Smooth muscle cell (in vitro differentiated cells): ENCODE measurements at regions not wholly inside any gene's neighbourhood (a gene's known extent, or its start where the extent isn't known, plus 50 kb on each side); places are given as distances from the start of the nearest gene placed in this dataset.
"Not testable (repeated sequence)": the region's sequence is repeated elsewhere in the genome, so short reads cannot be mapped to it uniquely, and the experiment has no call there.

Experiments
- DNase-seq: peaks from one replicate; lab custom pipeline; 2025; ENCODE audit not compliant: unreplicated experiment; lab: John Stamatoyannopoulos, UW
- H2AFZ ChIP-seq: fragments of 200-600 bp; sonication (generic); 2 replicates; pipeline ENCODE4 v1.6.0; 2016; ENCODE audit warnings: antibody characterized with exemption, low read depth, mild to moderate bottlenecking
- H3F3A ChIP-seq: fragments of 200-600 bp; sonication (generic); 2 replicates; pipeline ENCODE4 v1.6.0; 2017; ENCODE audit warnings: antibody characterized with exemption, low read depth
- H3K27ac ChIP-seq: fragments of 200-600 bp; sonication (generic); 2 replicates; pipeline ENCODE4 v1.5.1; 2016; ENCODE audit warnings: low read depth, mild to moderate bottlenecking
- H3K27me3 ChIP-seq: fragments of 200-600 bp; sonication (generic); 2 replicates; pipeline ENCODE4 v1.6.1; 2016; ENCODE audit warnings: low read depth, mild to moderate bottlenecking
- H3K36me3 ChIP-seq: fragments of 200-600 bp; sonication (generic); 2 replicates; pipeline ENCODE4 v1.5.1; 2016; ENCODE audit warnings: low read depth
- H3K4me1 ChIP-seq: fragments of 200-600 bp; sonication (generic); 2 replicates; pipeline ENCODE4 v1.5.1; 2016; ENCODE audit warnings: low read depth
- H3K4me2 ChIP-seq: fragments of 200-600 bp; sonication (generic); 2 replicates; pipeline ENCODE4 v1.6.0; 2016; ENCODE audit warnings: mild to moderate bottlenecking
- H3K4me3 ChIP-seq: fragments of 200-600 bp; sonication (generic); 2 replicates; pipeline ENCODE4 v1.5.1; 2016; ENCODE audit warnings: mild to moderate bottlenecking
- H3K79me2 ChIP-seq: fragments of 200-600 bp; sonication (generic); 2 replicates; pipeline ENCODE4 v1.6.0; 2016; ENCODE audit warnings: low read depth, mild to moderate bottlenecking
- H3K9ac ChIP-seq: fragments of 200-600 bp; sonication (generic); 2 replicates; pipeline ENCODE4 v1.6.0; 2016; ENCODE audit warnings: low read depth
- H3K9me3 ChIP-seq: fragments of 200-600 bp; sonication (generic); replicated peaks from 2 replicates; pipeline ENCODE4 v1.5.1; 2016; ENCODE audit warnings: low read depth
- H4K20me1 ChIP-seq: fragments of 200-600 bp; sonication (generic); 2 replicates; pipeline ENCODE4 v1.6.0; 2016; ENCODE audit warnings: low read depth
- WGBS: methylation state at CpG from one replicate; pipeline ENCODE4 v1.1.7; 2016; ENCODE audit warnings: low lambda C conversion rate; 5-methylcytosine and 5-hydroxymethylcytosine counted together
- TF ChIP-seq, protein P1 (sequence below): fragments of 200-600 bp; sonication (generic); IDR thresholded peaks from 2 replicates; pipeline ENCODE4 v1.5.1; 2017; ENCODE audit warnings: borderline replicate concordance, mild to moderate bottlenecking, antibody characterized with exemption; ENCODE audit not compliant: insufficient read depth, poor library complexity, severe bottlenecking

- 26% methylated on average over 5 of the region's 5 CpGs for WGBS
Observed at GRCh38 chr9:33737811-33738606, 57.4 kb upstream of the PRSS3 start.

GRCh38 chr9:33739398-33739797, 56.0 kb upstream of the PRSS3 start:
- Histone ChIP-seq H4K20me1 (no peaks in the 10 kb centered on the region), H3K4me3 (no peak overlapping the region), H3K4me1 (no peaks in the 10 kb centered on the region), H3K9me3 (no peaks in the 10 kb centered on the region), H3K9ac (no peak overlapping the region), H3K27me3 (no peaks in the 10 kb centered on the region), H3F3A (no peaks in the 10 kb centered on the region), H3K4me2 (no peak overlapping the region), H3K36me3 (no peaks in the 10 kb centered on the region), H3K79me2 (no peaks in the 10 kb centered on the region), H3K27ac (no peak overlapping the region), H2AFZ (no peak overlapping the region)
- no peak for DNase-seq
- TF ChIP-seq, protein P1, sequence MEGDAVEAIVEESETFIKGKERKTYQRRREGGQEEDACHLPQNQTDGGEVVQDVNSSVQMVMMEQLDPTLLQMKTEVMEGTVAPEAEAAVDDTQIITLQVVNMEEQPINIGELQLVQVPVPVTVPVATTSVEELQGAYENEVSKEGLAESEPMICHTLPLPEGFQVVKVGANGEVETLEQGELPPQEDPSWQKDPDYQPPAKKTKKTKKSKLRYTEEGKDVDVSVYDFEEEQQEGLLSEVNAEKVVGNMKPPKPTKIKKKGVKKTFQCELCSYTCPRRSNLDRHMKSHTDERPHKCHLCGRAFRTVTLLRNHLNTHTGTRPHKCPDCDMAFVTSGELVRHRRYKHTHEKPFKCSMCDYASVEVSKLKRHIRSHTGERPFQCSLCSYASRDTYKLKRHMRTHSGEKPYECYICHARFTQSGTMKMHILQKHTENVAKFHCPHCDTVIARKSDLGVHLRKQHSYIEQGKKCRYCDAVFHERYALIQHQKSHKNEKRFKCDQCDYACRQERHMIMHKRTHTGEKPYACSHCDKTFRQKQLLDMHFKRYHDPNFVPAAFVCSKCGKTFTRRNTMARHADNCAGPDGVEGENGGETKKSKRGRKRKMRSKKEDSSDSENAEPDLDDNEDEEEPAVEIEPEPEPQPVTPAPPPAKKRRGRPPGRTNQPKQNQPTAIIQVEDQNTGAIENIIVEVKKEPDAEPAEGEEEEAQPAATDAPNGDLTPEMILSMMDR: no peak

More at GRCh38 chr9:33737811-33738606, 57.4 kb upstream of the PRSS3 start:
- H3K79me2 ChIP-seq: no peaks in the 10 kb centered on the region
- no peak overlapping the region for H3K9ac ChIP-seq
- TF ChIP-seq, protein P1: peak; percentile 73
- H3K4me2 ChIP-seq: no peak overlapping the region
- no peaks in the 10 kb centered on the region for H3F3A ChIP-seq
- H2AFZ ChIP-seq: peak overlapping the region; percentile 67
- no peaks in the 10 kb centered on the region for H4K20me1 ChIP-seq
- no peaks in the 10 kb centered on the region for H3K36me3 ChIP-seq
- no peak overlapping the region for H3K4me3 ChIP-seq
- no peaks in the 10 kb centered on the region for H3K4me1 ChIP-seq
- H3K27ac ChIP-seq: no peak overlapping the region
- H3K27me3 ChIP-seq: no peaks in the 10 kb centered on the region
- no peaks in the 10 kb centered on the region for H3K9me3 ChIP-seq
- no peak for DNase-seq

GRCh38 chr9:33740075-33740474, 55.3 kb upstream of the PRSS3 start:
- WGBS: 80% methylated on average over 1 of the region's 1 CpG
- Histone ChIP-seq H3K9ac (no peak overlapping the region), H2AFZ (no peak overlapping the region), H3K36me3 (no peaks in the 10 kb centered on the region), H3K27me3 (no peaks in the 10 kb centered on the region), H4K20me1 (no peaks in the 10 kb centered on the region), H3F3A (no peaks in the 10 kb centered on the region), H3K4me3 (no peak overlapping the region), H3K9me3 (no peaks in the 10 kb centered on the region), H3K27ac (no peak overlapping the region), H3K79me2 (no peaks in the 10 kb centered on the region), H3K4me2 (no peak overlapping the region), H3K4me1 (no peaks in the 10 kb centered on the region)
- TF ChIP-seq, protein P1: no peak
- no peak for DNase-seq

DNA sequence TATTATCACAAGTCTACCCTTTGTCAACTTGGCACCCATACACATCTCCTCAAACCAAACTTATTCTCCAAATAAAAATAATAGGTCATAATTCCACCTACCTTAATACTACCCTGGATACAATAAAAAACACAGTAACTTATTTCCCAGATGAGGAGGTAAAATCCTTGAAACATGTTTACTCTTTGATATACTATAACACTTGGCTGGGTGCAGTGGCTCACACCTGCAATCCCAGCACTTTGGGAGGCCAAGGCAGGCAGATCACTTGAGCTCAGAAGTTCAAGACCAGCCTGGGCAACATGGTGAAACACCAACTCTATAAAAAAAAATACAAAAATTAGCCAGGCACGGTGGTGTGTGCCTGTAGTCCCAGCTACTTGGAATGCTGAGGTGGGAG, 54.4 kb upstream of the PRSS3 start:
- H4K20me1 ChIP-seq, H3K4me2 ChIP-seq, H3K27ac ChIP-seq, H3K4me3 ChIP-seq, H3K36me3 ChIP-seq, H2AFZ ChIP-seq, H3K79me2 ChIP-seq, DNase-seq, H3F3A ChIP-seq, H3K4me1 ChIP-seq, H3K27me3 ChIP-seq, H3K9ac ChIP-seq, H3K9me3 ChIP-seq: not testable (repeated sequence)
- WGBS: 56% methylated on average over 1 of the region's 1 CpG
